ENCODE measurements at regions not wholly inside any gene's neighbourhood (a gene's known extent, or its start where the extent isn't known, plus 50 kb on each side); places are given as distances from the start of the nearest gene placed in this dataset.
"Not testable (repeated sequence)": the region's sequence is repeated elsewhere in the genome, so short reads cannot be mapped to it uniquely, and the experiment has no call there.

GRCh38 chr6:20263059-20263458 is 50.8 kb upstream of the MBOAT1 start:
- in situ Hi-C loops (cut with HindIII; ENCODE audit: low pct_unique_long_range_greater_than_20kb, low sequenced_read_pairs), result no loop called here

GRCh38 chr6:20265842-20266241 is 53.6 kb upstream of the MBOAT1 start:
- DNase-seq (ENCODE audit: low read depth, low spot score), result no peak
- in situ Hi-C loops (cut with HindIII; ENCODE audit: low pct_unique_long_range_greater_than_20kb, low sequenced_read_pairs), result no loop called here

More at GRCh38 chr6:20263059-20263458, 50.8 kb upstream of the MBOAT1 start:
- no peak for DNase-seq (ENCODE audit: low read depth, low spot score)

GRCh38 chr6:20266851-20267608 is 54.8 kb upstream of the MBOAT1 start:
- no peak for DNase-seq (ENCODE audit: low read depth, low spot score)
- in situ Hi-C loops (cut with HindIII; ENCODE audit: low pct_unique_long_range_greater_than_20kb, low sequenced_read_pairs), result no loop called here

GRCh38 chr6:20269181-20269580 is 56.9 kb upstream of the MBOAT1 start:
- no peak for DNase-seq (ENCODE audit: low read depth, low spot score)
- in situ Hi-C loops (cut with HindIII; ENCODE audit: low pct_unique_long_range_greater_than_20kb, low sequenced_read_pairs), result no loop called here

GRCh38 chr6:20271818-20272217 is 59.5 kb upstream of the MBOAT1 start:
- DNase-seq (ENCODE audit: low read depth, low spot score), result no peak
- in situ Hi-C loops (cut with HindIII; ENCODE audit: low pct_unique_long_range_greater_than_20kb, low sequenced_read_pairs), result no loop called here

GRCh38 chr6:20274137-20274536 is 61.9 kb upstream of the MBOAT1 start:
- DNase-seq (ENCODE audit: low read depth, low spot score), result no peak
- in situ Hi-C loops (cut with HindIII; ENCODE audit: low pct_unique_long_range_greater_than_20kb, low sequenced_read_pairs), result no loop called here

GRCh38 chr6:20275837-20276236 is 63.6 kb upstream of the MBOAT1 start:
- in situ Hi-C loops (cut with HindIII; ENCODE audit: low pct_unique_long_range_greater_than_20kb, low sequenced_read_pairs); DNase-seq (ENCODE audit: low read depth, low spot score): not testable (repeated sequence)

GRCh38 chr6:20277724-20278123 is 65.5 kb upstream of the MBOAT1 start:
- in situ Hi-C loops (cut with HindIII; ENCODE audit: low pct_unique_long_range_greater_than_20kb, low sequenced_read_pairs); DNase-seq (ENCODE audit: low read depth, low spot score): not testable (repeated sequence)

GRCh38 chr6:20279051-20279450 is 66.8 kb upstream of the MBOAT1 start:
- in situ Hi-C loops (cut with HindIII; ENCODE audit: low pct_unique_long_range_greater_than_20kb, low sequenced_read_pairs), result no loop called here
- DNase-seq (ENCODE audit: low read depth, low spot score), result no peak

- in situ Hi-C loops (cut with HindIII; ENCODE audit: low pct_unique_long_range_greater_than_20kb, low sequenced_read_pairs), result no loop called here
- DNase-seq (ENCODE audit: low read depth, low spot score), result no peak
Measured at GRCh38 chr6:20279608-20280287, 67.5 kb upstream of the MBOAT1 start.

- in situ Hi-C loops (cut with HindIII; ENCODE audit: low pct_unique_long_range_greater_than_20kb, low sequenced_read_pairs), result no loop called here
- DNase-seq (ENCODE audit: low read depth, low spot score), result no peak
Measured at GRCh38 chr6:20280288-20280621, 68.0 kb upstream of the MBOAT1 start.

GRCh38 chr6:20284672-20285071 is 72.4 kb upstream of the MBOAT1 start:
- in situ Hi-C loops (cut with HindIII; ENCODE audit: low pct_unique_long_range_greater_than_20kb, low sequenced_read_pairs), result no loop called here
- no peak for DNase-seq (ENCODE audit: low read depth, low spot score)

- DNase-seq (ENCODE audit: low read depth, low spot score), result no peak
- in situ Hi-C loops (cut with HindIII; ENCODE audit: low pct_unique_long_range_greater_than_20kb, low sequenced_read_pairs), result no loop called here
Measured at GRCh38 chr6:20286968-20287565, 74.8 kb upstream of the MBOAT1 start.

- in situ Hi-C loops (cut with HindIII; ENCODE audit: low pct_unique_long_range_greater_than_20kb, low sequenced_read_pairs), result no loop called here
- DNase-seq (ENCODE audit: low read depth, low spot score), result peak; percentile 97
Measured at GRCh38 chr6:20291764-20292580, 79.7 kb upstream of the MBOAT1 start.

GRCh38 chr6:20292905-20293304 is 80.6 kb upstream of the MBOAT1 start:
- DNase-seq (ENCODE audit: low read depth, low spot score), result no peak
- in situ Hi-C loops (cut with HindIII; ENCODE audit: low pct_unique_long_range_greater_than_20kb, low sequenced_read_pairs), result no loop called here

- in situ Hi-C loops (cut with HindIII; ENCODE audit: low pct_unique_long_range_greater_than_20kb, low sequenced_read_pairs), result no loop called here
- no peak for DNase-seq (ENCODE audit: low read depth, low spot score)
Measured at GRCh38 chr6:20301256-20301655, 89.0 kb upstream of the MBOAT1 start.

GRCh38 chr6:20302168-20302567 is 89.9 kb upstream of the MBOAT1 start:
- in situ Hi-C loops (cut with HindIII; ENCODE audit: low pct_unique_long_range_greater_than_20kb, low sequenced_read_pairs), result no loop called here
- no peak for DNase-seq (ENCODE audit: low read depth, low spot score)

GRCh38 chr6:20302702-20303251 is 90.5 kb upstream of the MBOAT1 start:
- in situ Hi-C loops (cut with HindIII; ENCODE audit: low pct_unique_long_range_greater_than_20kb, low sequenced_read_pairs), result no loop called here
- DNase-seq (ENCODE audit: low read depth, low spot score), result no peak

Measured in SK-MEL-5 (cell line).